Stimulated activated naive CD8-positive, alpha-beta T cell treated with anti-CD3 and anti-CD28 coated beads, Interleukin-15, amount 100 ng/mL, for 72 hours (primary cell): ENCODE measurements at regions not wholly inside any gene's neighbourhood (a gene's known extent, or its start where the extent isn't known, plus 50 kb on each side); places are given as distances from the start of the nearest gene placed in this dataset.
"Not testable (repeated sequence)": the region's sequence is repeated elsewhere in the genome, so short reads cannot be mapped to it uniquely, and the experiment has no call there.

Experiments used
- ATAC-seq: fragments of 150-1000 bp; cut with Tn5 transposase; 2 replicates; pipeline ENCODE4 v1.10.0; 2021; ENCODE audit warnings: mild to moderate bottlenecking, moderate library complexity
- DNase-seq, 2 donors: peaks; one replicate each; pipeline ENCODE4 v3.0.0; 2021 to 2022
- H3K27ac Mint-ChIP-seq, 2 donors: one replicate each; pipeline ENCODE4 v1.8.0; 2022; ENCODE audit warnings: mild to moderate bottlenecking in 2 of 2, mixed read lengths in 2 of 2, moderate library complexity in 2 of 2
- H3K27me3 Mint-ChIP-seq: one replicate; pipeline ENCODE4 v1.8.0; 2022; ENCODE audit warnings: mixed read lengths
- H3K4me1 Mint-ChIP-seq: one replicate; pipeline ENCODE4 v1.8.0; 2022; ENCODE audit warnings: mild to moderate bottlenecking, mixed read lengths
- H3K4me3 Mint-ChIP-seq, 2 donors: one replicate each; pipeline ENCODE4 v1.8.0; 2022; ENCODE audit warnings: mild to moderate bottlenecking in 2 of 2, mixed read lengths in 2 of 2, moderate library complexity in 1 of 2
- H3K9me3 Mint-ChIP-seq, 2 donors: one replicate each; pipeline ENCODE4 v1.8.0; 2022; ENCODE audit warnings: mixed read lengths in 2 of 2

DNA sequence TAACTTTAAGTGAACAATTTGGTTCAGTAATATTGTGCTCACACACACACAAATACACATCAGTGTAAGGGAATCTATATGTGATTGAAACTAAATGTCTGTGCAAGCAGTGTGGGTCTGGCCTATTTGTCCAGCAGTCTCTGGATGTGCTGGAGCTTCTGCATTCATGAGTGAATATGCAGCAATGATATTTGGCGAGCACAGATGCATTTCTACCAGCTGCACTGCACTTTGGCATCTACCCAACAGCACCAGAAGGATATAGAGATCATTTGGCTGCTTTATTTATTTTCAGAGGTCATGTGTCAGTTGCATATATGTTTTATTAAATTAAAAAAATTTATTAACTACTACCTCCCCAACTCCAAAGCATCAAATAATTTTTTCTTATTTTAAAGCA is 613.4 kb upstream of the NR3C2 start:
- DNase-seq (no peak), ATAC-seq (no peak)
- no peak overlapping the region for H3K4me3 Mint-ChIP-seq
- H3K27me3 Mint-ChIP-seq, result no peaks in the 10 kb centered on the region
- H3K4me1 Mint-ChIP-seq, result no peaks in the 10 kb centered on the region
- H3K27ac Mint-ChIP-seq, result no peak overlapping the region
- H3K9me3 Mint-ChIP-seq, result no peaks in the 10 kb centered on the region

- Mint-ChIP-seq H3K27me3 (no peaks in the 10 kb centered on the region), H3K9me3 (peaks cover 5 to 8% of the 10 kb centered on the region in 2 donors), H3K4me1 (no peaks in the 10 kb centered on the region), H3K27ac (no peak overlapping the region), H3K4me3 (no peak overlapping the region)
- DNase-seq (no peak), ATAC-seq (no peak)
These were observed 608.6 kb upstream of the NR3C2 start for GRCh38 chr4:149050840-149051239.

GRCh38 chr4:149048451-149049143 is 606.4 kb upstream of the NR3C2 start:
- DNase-seq (no peak), ATAC-seq (no peak)
- H3K9me3 Mint-ChIP-seq, result peaks cover 8 to 15% of the 10 kb centered on the region in 2 donors
- no peaks in the 10 kb centered on the region for H3K27me3 Mint-ChIP-seq
- H3K27ac Mint-ChIP-seq, result no peak overlapping the region
- H3K4me1 Mint-ChIP-seq, result no peaks in the 10 kb centered on the region
- H3K4me3 Mint-ChIP-seq, result no peak overlapping the region

DNA sequence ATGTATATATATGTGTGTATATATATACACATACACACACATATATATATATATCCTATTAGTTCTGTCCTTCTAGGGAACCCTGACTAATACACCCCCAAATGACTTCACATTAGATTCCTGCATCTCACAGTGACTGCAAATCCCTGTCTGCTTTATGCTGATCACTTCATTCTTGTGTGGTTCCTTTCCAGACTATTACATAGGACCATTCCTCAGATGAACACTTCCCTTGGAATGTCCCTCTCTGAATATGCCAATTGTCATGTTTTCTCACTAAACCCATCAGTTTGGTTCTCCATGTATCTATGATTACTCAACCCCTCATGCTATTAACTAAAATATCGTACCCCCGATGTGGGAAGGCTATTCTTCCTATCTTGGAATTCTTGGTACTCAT is 605.2 kb upstream of the NR3C2 start:
- no peak for ATAC-seq
- no peak for DNase-seq
- Mint-ChIP-seq H3K4me3 (no peak overlapping the region), H3K27ac (no peak overlapping the region), H3K27me3 (no peaks in the 10 kb centered on the region), H3K9me3 (peaks cover 8 to 15% of the 10 kb centered on the region in 2 donors), H3K4me1 (no peaks in the 10 kb centered on the region)

GRCh38 chr4:149045731-149046130 is 603.5 kb upstream of the NR3C2 start:
- H3K4me3 Mint-ChIP-seq, result no peak overlapping the region
- H3K27ac Mint-ChIP-seq, result no peak overlapping the region
- DNase-seq, result no peak
- H3K27me3 Mint-ChIP-seq, result no peaks in the 10 kb centered on the region
- no peak for ATAC-seq
- H3K9me3 Mint-ChIP-seq, result peaks cover 8 to 16% of the 10 kb centered on the region in 2 donors
- H3K4me1 Mint-ChIP-seq, result no peaks in the 10 kb centered on the region

DNA sequence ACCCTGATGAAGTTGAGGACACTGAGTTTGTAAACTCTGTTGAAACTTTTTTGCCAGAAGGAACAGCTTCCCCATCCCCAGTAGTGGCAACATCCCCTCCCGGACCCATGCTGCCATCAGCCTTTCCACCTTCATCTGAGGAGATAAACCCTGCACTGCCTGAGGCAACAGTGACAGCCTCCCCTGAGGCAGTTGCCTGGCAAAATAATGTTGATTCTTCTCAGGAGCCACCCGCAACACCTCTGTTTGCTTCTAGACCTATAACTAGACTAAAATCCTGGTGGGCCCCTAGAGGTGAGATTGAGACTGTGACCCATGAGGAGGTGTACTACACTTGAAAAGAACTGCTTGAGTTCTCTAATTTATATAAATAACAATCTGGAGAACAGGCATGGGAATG is 597.6 kb upstream of the NR3C2 start:
- ATAC-seq, DNase-seq, H3K4me1 Mint-ChIP-seq, H3K27ac Mint-ChIP-seq, H3K27me3 Mint-ChIP-seq, H3K4me3 Mint-ChIP-seq: not testable (repeated sequence)
- peaks cover 0 to 23% of the 10 kb centered on the region in 2 donors for H3K9me3 Mint-ChIP-seq

DNA sequence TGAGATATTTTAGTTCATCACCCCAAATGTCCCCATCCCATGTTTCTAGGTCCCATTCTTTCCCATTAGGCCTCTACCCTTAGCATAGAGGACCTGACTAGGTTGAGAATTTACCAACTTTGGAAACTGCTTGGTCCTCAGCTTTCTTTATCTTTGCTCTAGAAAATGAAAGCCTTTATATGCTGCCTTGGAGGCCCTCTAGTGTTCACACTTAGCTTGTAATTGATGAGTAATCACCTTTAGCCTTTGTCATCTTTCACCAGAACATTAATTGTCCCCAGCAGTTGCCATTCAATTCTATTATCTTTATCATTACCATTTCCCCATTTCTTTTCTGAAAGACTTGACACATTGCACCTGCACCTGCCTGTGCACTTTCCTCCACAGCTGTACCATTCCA is 589.2 kb upstream of the NR3C2 start:
- no peaks in the 10 kb centered on the region for H3K9me3 Mint-ChIP-seq
- H3K4me3 Mint-ChIP-seq, result no peak overlapping the region
- no peaks in the 10 kb centered on the region for H3K4me1 Mint-ChIP-seq
- H3K27ac Mint-ChIP-seq, result no peak overlapping the region
- ATAC-seq (peak; percentile 52), DNase-seq (no peak)
- no peaks in the 10 kb centered on the region for H3K27me3 Mint-ChIP-seq

- Mint-ChIP-seq H3K4me1 (no peaks in the 10 kb centered on the region), H3K27me3 (no peaks in the 10 kb centered on the region), H3K9me3 (no peaks in the 10 kb centered on the region), H3K4me3 (no peak overlapping the region), H3K27ac (peak overlapping the region in 1 of 2 donors; percentile 52)
- ATAC-seq (no peak), DNase-seq (no peak)
These were observed 586.9 kb upstream of the NR3C2 start for GRCh38 chr4:149029056-149029651.

GRCh38 chr4:149026696-149027095 is 584.5 kb upstream of the NR3C2 start:
- DNase-seq, result no peak
- H3K27ac Mint-ChIP-seq, result no peak overlapping the region

DNA sequence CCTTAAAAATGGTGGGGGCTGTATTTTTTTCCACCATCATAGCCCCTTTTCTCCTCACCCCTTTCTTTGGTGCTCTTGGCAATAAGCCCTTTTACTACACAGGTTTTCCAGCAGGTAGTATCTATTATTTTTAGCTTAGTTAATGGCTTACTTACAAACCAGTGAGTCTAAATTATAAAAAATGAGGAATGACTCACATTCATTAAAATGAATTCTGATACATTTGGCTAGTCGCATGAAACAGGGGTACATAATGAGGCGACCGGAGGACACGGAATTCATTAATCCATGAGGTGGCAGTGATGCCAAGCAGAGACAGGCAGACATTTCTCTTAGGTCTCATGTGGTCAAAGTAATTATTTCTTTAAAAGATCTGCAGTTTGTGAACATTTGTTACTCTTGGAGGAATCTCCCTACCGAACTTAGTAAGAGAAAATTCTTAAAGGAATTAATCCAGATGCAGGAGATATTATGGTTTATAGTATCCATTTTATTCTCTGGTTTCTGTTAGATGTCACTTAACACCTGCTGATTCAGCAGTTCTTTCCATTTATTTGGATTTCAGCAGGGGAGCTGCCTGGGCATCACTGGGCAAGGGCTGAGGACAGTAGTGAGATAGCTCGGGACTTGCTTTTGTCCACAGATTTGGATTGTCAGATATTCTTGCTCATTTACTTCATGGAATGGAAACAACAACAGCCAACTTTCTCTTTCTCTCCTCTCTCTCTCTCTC is 575.0 kb upstream of the NR3C2 start:
- Mint-ChIP-seq H3K4me3 (no peak overlapping the region), H3K9me3 (no peaks in the 10 kb centered on the region), H3K27ac (no peak overlapping the region), H3K4me1 (no peaks in the 10 kb centered on the region), H3K27me3 (peaks cover 7% of the 10 kb centered on the region)
- no peak for DNase-seq
- no peak for ATAC-seq

More at GRCh38 chr4:149026696-149027095, 584.5 kb upstream of the NR3C2 start:
- ATAC-seq, result no peak
- Mint-ChIP-seq H3K4me3 (no peak overlapping the region), H3K27me3 (no peaks in the 10 kb centered on the region), H3K4me1 (no peaks in the 10 kb centered on the region), H3K9me3 (no peaks in the 10 kb centered on the region)

DNA sequence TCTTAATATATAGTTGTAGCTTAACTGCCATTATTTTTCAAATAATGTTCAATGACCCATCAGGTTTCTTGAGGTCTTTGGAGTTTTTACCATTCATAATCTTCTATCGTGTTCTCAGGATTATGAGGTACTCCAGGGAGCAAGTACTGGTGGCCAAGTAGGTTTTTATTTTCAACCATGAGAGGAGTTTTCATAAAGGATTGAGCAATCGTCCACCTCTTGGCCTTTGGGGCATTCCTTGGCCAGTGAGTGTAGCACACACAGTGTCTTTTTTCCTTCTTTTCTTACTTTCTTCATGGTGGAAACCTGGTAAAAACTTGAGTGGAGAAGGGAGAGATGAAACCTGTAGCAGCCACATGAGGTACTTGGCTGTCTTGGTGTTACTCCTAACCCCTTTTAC is 567.0 kb upstream of the NR3C2 start:
- no peaks in the 10 kb centered on the region for H3K4me1 Mint-ChIP-seq
- H3K27ac Mint-ChIP-seq, result no peak overlapping the region
- no peaks in the 10 kb centered on the region for H3K27me3 Mint-ChIP-seq
- no peak for DNase-seq
- ATAC-seq, result no peak
- H3K9me3 Mint-ChIP-seq, result no peaks in the 10 kb centered on the region
- H3K4me3 Mint-ChIP-seq, result no peak overlapping the region

DNA sequence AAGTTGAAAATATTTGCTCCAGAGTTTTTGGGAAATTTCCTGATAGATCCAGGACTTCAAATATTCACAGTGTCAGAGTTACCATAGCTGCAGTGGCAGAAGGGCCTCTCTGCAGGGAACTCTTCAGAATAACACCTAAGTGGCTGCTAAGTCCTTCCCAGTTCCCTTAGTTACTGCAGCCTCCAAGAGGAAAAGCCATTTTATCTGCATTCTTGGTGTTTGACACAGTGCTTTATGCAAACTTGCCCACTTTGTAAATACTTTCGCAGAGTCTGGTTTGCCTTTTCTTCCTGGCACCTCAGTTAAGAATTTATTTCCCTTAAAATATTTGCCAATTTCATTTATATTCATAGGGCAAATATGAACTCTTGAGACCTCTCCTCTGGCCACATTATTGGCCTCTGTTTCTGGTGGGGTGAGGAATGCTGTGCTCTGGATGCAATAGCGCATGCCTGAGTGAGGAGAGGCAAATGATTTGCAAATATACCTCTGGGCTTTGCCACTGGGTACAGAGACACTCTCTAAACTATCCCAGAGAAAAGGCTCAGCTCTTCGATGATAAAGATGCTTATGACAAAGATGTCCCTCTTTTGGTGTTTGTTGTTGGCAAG is 566.3 kb upstream of the NR3C2 start:
- DNase-seq (no peak), ATAC-seq (no peak)
- Mint-ChIP-seq H3K9me3 (no peaks in the 10 kb centered on the region), H3K27me3 (no peaks in the 10 kb centered on the region), H3K27ac (no peak overlapping the region), H3K4me3 (no peak overlapping the region), H3K4me1 (no peaks in the 10 kb centered on the region)

GRCh38 chr4:149005191-149005590 is 563.0 kb upstream of the NR3C2 start:
- Mint-ChIP-seq H3K4me1 (no peaks in the 10 kb centered on the region), H3K9me3 (peaks cover 0 to 4% of the 10 kb centered on the region in 2 donors), H3K27me3 (no peaks in the 10 kb centered on the region), H3K27ac (no peak overlapping the region), H3K4me3 (no peak overlapping the region)
- ATAC-seq, result no peak
- no peak for DNase-seq

- DNase-seq (no peak), ATAC-seq (no peak)
- Mint-ChIP-seq H3K9me3 (peaks cover 0 to 4% of the 10 kb centered on the region in 2 donors), H3K4me1 (no peaks in the 10 kb centered on the region), H3K4me3 (no peak overlapping the region), H3K27ac (no peak overlapping the region), H3K27me3 (no peaks in the 10 kb centered on the region)
These were observed 557.7 kb upstream of the NR3C2 start for GRCh38 chr4:148999924-149000323.

GRCh38 chr4:148998719-148999118 is 556.5 kb upstream of the NR3C2 start:
- Mint-ChIP-seq H3K27me3 (no peaks in the 10 kb centered on the region), H3K4me1 (no peaks in the 10 kb centered on the region), H3K9me3 (peaks cover 0 to 4% of the 10 kb centered on the region in 2 donors), H3K4me3 (no peak overlapping the region), H3K27ac (no peak overlapping the region)
- no peak for DNase-seq
- ATAC-seq, result no peak

DNA sequence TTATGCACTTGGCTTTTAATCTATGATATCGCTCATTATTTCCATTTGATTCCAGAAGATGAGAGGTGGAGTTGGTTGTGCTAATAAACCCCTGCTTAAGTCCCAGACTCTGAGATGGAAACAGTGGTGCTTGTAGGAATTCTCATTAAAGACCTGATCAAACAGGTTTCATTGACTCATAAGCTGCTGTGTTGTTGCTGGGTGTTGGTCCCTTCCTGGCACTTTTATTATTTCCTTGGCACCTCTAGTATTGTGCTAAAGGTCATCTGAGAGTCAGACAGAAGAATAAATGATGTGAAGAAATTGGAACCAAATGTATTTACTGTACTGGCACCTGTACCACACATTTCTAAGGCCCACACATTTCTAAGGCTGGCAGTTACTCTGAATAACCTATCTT is 544.7 kb upstream of the NR3C2 start:
- DNase-seq, result no peak

More for the DNA sequence above, 544.7 kb upstream of the NR3C2 start:
- Mint-ChIP-seq H3K4me1 (no peaks in the 10 kb centered on the region), H3K9me3 (peaks cover 0 to 7% of the 10 kb centered on the region in 2 donors), H3K4me3 (no peak overlapping the region), H3K27ac (no peak overlapping the region), H3K27me3 (no peaks in the 10 kb centered on the region)
- ATAC-seq, result no peak
